HFFc6 (cell line): ENCODE measurements at regions not wholly inside any gene's neighbourhood (a gene's known extent, or its start where the extent isn't known, plus 50 kb on each side); places are given as distances from the start of the nearest gene placed in this dataset.
"Not testable (repeated sequence)": the region's sequence is repeated elsewhere in the genome, so short reads cannot be mapped to it uniquely, and the experiment has no call there.

Experiments used
- DNase-seq: peaks from one replicate; pipeline ENCODE4 v3.0.0-alpha.2; 2018
- H3K27ac Mint-ChIP-seq: 2 replicates; pipeline ENCODE4 v1.8.0; 2020; ENCODE audit warnings: mild to moderate bottlenecking, mixed read lengths
- H3K27me3 Mint-ChIP-seq: 2 replicates; pipeline ENCODE4 v1.8.0; 2021; ENCODE audit warnings: mild to moderate bottlenecking, moderate library complexity, mixed read lengths; ENCODE audit not compliant: insufficient read depth
- H3K36me3 Mint-ChIP-seq: 2 replicates; pipeline ENCODE4 v1.8.0; 2021; ENCODE audit warnings: low read depth, mixed read lengths
- H3K4me1 Mint-ChIP-seq: 2 replicates; pipeline ENCODE4 v1.8.0; 2020; ENCODE audit warnings: low read depth, mixed read lengths
- H3K4me3 Mint-ChIP-seq: 2 replicates; pipeline ENCODE4 v1.8.0; 2020; ENCODE audit warnings: mild to moderate bottlenecking, moderate library complexity, mixed read lengths
- H3K9me3 Mint-ChIP-seq: 2 replicates; pipeline ENCODE4 v1.8.0; 2020; ENCODE audit warnings: mild to moderate bottlenecking, mixed read lengths
- TF ChIP-seq, protein P1 (sequence below): fragments of 200-600 bp; sonication (generic); IDR thresholded peaks from 2 replicates; pipeline ENCODE4 v1.5.0; 2021; ENCODE audit warnings: antibody characterized with exemption, mild to moderate bottlenecking

DNA sequence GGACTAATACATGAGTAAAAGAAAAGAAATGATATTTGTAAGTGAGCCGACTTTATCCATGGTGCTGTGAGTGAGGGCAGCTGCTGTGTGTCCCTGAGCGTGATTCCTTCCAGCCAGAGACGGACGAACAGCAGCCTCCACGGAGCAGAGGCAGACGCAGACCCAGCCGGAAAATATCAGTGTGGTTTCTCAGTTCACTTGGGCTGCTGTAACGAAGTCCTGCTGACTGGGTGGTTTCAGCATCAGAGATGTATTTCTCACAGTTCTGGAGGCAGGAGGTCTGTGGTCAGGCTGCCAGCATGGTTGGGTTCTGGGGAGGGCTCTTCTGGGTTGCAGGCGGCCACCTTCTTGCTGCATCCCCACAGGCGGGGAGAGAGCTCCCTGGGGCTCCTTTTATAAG lies 375.6 kb downstream of the GLRX3 start:
- Mint-ChIP-seq H3K27ac (no peak overlapping the region), H3K4me1 (no peaks in the 10 kb centered on the region), H3K27me3 (no peaks in the 10 kb centered on the region), H3K9me3 (peaks cover 81% of the 10 kb centered on the region), H3K4me3 (no peak overlapping the region), H3K36me3 (0 out of 2 replicates have a peak, but pooled peaks cover 7% of the 10 kb centered on the region)
- TF ChIP-seq, protein P1, sequence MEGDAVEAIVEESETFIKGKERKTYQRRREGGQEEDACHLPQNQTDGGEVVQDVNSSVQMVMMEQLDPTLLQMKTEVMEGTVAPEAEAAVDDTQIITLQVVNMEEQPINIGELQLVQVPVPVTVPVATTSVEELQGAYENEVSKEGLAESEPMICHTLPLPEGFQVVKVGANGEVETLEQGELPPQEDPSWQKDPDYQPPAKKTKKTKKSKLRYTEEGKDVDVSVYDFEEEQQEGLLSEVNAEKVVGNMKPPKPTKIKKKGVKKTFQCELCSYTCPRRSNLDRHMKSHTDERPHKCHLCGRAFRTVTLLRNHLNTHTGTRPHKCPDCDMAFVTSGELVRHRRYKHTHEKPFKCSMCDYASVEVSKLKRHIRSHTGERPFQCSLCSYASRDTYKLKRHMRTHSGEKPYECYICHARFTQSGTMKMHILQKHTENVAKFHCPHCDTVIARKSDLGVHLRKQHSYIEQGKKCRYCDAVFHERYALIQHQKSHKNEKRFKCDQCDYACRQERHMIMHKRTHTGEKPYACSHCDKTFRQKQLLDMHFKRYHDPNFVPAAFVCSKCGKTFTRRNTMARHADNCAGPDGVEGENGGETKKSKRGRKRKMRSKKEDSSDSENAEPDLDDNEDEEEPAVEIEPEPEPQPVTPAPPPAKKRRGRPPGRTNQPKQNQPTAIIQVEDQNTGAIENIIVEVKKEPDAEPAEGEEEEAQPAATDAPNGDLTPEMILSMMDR: no peak
- no peak for DNase-seq

DNA sequence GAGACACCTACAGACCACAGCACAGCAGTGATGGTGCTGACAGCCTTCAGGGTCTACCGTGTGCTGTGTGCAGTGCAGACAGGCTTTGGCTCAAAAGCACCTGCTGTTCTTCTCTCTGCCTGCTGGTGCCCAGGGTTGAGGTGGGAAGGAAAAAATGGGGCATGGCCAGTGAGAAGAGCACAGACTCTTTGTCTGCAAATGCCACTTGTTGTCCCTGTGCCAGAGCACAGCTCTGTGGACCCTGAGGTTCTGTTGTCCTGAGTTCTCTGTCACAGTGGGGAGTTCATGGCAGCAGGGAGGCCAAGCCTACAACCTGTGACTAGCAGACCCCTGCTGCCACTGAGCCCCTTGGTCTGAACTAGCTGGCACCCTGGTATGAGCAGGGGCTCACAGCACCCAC lies 376.7 kb downstream of the GLRX3 start:
- no peak overlapping the region for H3K27ac Mint-ChIP-seq
- no peak overlapping the region for H3K4me3 Mint-ChIP-seq
- 0 out of 2 replicates have a peak, but pooled peaks cover 7% of the 10 kb centered on the region for H3K36me3 Mint-ChIP-seq
- DNase-seq: no peak
- peaks cover 89% of the 10 kb centered on the region for H3K9me3 Mint-ChIP-seq
- no peaks in the 10 kb centered on the region for H3K4me1 Mint-ChIP-seq
- no peaks in the 10 kb centered on the region for H3K27me3 Mint-ChIP-seq
- TF ChIP-seq, protein P1: no peak

DNA sequence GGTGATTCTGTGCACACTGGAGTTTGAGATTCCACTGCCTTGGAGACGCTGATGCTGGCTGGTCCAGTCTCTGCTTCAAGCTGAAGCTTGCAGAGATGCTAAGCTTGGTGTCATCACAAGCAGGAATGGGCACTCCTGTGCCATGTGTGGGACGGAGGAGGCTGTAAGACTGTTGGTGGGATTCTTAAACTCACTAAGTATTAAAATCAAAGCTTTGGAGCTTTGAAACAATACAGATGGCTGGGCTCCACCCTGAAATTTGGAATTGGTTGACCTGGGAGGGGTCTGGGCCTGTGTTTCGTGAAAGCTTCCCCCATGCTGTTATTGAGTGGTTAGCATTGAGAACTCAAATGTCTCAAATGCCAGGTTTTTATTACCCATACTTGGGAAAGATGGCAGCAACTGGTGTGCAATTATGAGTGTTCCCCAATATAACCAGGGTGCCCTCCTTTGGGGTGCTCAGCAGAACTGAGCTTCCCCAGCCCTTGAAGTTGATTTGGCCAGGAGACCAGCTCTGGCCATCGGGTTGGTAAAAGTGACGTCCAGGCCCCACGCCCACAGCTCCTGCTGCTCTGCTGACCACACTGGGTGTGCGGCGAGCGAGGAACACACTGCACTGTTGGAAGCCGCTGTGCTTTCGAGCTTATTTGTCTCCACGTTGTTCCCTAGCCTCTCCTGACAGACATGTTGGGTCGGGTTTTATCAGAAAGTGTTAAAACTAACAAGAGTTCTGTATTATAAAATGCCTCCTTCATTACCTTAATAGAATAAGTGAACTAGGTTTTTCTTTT lies 377.7 kb downstream of the GLRX3 start:
- Mint-ChIP-seq H3K9me3 (peaks cover 85% of the 10 kb centered on the region), H3K36me3 (0 out of 2 replicates have a peak, but pooled peaks cover 6% of the 10 kb centered on the region), H3K27me3 (no peaks in the 10 kb centered on the region), H3K4me3 (no peak overlapping the region), H3K4me1 (no peaks in the 10 kb centered on the region), H3K27ac (no peak overlapping the region)
- no peak for DNase-seq
- TF ChIP-seq, protein P1: no peak

DNA sequence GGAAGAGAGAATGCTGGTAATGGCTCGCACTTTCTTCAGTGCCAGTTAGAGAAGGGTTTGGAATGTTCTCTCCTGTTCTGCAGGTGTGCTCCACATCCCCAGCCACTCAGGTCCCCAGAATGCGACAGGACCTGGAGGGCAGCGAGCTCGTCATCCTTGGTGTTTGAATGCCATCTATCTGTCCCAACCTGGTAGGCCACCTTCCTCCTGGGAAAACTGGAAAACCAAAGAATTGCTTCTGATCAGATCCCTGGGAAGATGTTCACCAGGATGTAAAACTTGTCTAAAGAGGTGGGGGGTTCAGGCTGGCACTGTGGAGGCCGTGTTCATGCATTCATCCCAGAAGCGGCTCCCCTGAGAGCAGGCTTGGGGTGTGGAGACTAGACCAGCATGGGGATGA lies 379.5 kb downstream of the GLRX3 start:
- Mint-ChIP-seq H3K4me3 (no peak overlapping the region), H3K27ac (no peak overlapping the region), H3K36me3 (0 out of 2 replicates have a peak, but pooled peaks cover 10% of the 10 kb centered on the region), H3K4me1 (no peaks in the 10 kb centered on the region), H3K9me3 (peaks cover 81% of the 10 kb centered on the region), H3K27me3 (no peaks in the 10 kb centered on the region)
- DNase-seq: no peak
- TF ChIP-seq, protein P1: no peak

DNA sequence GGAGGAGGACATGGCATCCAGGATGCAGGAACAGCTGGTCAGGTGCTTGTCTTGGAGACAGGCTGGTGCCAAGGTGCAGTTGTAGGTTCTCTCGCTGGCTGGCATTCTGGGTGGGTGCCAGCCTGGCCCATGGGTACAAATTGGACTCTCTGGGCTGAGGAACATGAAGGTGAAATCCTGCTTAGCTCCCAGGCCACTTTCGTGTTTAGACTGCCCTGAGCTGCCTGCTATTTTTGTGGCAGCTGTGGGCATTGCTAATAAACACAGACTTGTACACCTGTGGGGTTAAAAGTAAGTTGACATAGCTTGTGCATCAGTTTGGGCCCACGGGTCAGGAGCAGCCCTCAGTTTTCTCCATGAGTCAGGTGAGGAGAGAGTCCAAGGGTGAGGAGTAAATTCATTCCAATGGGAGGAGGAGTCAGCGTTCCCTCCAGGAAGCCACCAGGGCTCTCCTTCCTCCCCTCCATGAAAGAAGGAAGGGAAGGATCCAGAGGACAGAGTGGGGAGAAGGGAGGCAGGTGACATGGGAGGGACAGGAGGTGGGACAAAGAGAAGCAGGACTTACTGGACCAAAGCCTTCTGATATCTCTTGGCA lies 380.0 kb downstream of the GLRX3 start:
- Mint-ChIP-seq H3K9me3 (peaks cover 80% of the 10 kb centered on the region), H3K36me3 (0 out of 2 replicates have a peak, but pooled peaks cover 10% of the 10 kb centered on the region), H3K4me3 (no peak overlapping the region), H3K27ac (no peak overlapping the region), H3K27me3 (no peaks in the 10 kb centered on the region), H3K4me1 (no peaks in the 10 kb centered on the region)
- no peak for DNase-seq
- TF ChIP-seq, protein P1: no peak

DNA sequence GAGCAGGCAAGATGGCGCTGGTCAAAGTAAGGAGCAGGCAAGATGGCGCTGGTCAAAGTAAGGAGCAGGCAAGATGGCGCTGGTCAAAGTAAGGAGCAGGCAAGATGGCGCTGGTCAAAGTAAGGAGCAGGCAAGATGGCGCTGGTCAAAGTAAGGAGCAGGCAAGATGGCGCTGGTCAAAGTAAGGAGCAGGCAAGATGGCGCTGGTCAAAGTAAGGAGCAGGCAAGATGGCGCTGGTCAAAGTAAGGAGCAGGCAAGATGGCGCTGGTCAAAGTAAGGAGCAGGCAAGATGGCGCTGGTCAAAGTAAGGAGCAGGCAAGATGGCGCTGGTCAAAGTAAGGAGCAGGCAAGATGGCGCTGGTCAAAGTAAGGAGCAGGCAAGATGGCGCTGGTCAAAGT lies 382.7 kb downstream of the GLRX3 start:
- not testable (repeated sequence) for H3K4me1 Mint-ChIP-seq, H3K27ac Mint-ChIP-seq, H3K27me3 Mint-ChIP-seq, H3K4me3 Mint-ChIP-seq, DNase-seq
- Mint-ChIP-seq H3K36me3 (peaks cover 10% of the 10 kb centered on the region; the same call in 1 of the 2 replicates), H3K9me3 (peaks cover 76% of the 10 kb centered on the region)
